AG09319 (cell line): ENCODE measurements at regions not wholly inside any gene's neighbourhood (a gene's known extent, or its start where the extent isn't known, plus 50 kb on each side); places are given as distances from the start of the nearest gene placed in this dataset.

ENCODE experiments used
- DNase-seq: peaks from one replicate; pipeline ENCODE4 v3.0.0-alpha.2; 2010; ENCODE audit warnings: low read depth; ENCODE audit errors: extremely low read depth
- CTCF ChIP-seq: IDR thresholded peaks from 2 replicates; pipeline ENCODE4 v1.5.1; 2011; ENCODE audit warnings: low read depth, mild to moderate bottlenecking, inconsistent platforms, low read length, moderate library complexity

DNA sequence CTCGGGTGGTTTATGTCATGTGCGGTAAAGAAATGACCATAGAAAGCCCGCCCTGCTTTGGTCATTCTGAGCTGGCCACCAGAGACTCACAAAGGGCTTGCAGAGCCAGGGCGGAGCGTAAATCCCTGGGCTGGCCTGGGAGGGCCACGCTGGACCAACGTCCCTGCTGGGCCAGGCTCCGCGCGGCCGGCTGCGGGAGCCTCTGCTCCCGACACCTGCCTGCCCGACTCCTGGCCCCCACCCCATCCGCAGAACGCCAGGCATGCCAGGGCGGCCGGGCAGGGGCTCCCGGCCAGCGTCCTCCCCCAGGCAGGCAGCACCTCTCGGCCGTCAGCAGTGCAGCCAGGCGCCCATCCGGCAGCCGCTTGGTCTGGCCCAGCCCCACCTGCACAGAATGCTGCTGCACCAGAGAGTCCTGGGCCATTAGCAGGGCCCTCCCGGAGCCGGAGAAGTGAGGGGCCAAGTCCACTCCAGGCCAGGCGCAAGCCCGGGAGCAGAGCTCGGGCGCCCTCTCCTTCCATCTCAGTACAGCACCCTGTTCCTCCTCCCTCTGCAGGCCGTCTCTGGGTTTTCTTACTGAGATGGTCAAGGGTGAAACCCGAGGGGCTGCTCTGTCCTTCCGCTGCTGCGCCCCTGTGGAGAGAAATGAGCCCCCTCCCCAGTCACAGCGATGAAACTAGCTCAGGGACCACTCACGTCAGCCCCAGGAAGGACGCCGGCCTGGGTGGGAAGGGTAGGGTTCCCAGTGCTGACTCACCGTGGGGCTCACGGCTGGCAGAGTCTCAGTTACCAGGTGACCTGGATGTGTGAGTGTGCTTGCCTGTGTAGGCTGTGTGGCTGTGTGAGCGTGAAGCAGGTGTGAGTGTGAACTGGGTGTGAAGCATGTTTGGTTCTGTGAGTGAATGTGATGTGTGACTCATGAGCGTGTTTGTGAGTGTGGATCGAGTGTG, 83.3 kb downstream of the PTGR3 start:
- DNase-seq: no peak
- no peak for TF ChIP-seq CTCF

DNA sequence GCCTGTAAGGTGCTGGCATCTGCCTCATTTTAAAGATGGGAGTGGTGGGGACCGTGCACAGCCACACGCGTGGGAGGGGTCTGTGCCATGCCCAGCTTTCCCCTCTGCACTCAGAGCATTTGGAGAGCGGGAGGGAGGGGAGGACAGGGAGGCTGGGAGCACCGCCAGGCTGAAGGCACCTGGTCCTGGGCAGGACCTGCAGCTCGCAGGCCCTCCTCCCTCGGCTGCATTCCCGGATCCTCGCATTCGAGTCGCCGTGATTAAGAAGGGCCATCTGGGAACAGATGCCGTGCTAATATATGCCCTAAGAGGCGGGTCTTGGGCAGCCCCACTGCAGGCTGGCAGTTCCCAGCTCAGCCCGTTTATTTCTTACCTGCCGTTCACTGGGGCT, 84.0 kb downstream of the PTGR3 start:
- no peak for TF ChIP-seq CTCF
- DNase-seq: no peak

DNA sequence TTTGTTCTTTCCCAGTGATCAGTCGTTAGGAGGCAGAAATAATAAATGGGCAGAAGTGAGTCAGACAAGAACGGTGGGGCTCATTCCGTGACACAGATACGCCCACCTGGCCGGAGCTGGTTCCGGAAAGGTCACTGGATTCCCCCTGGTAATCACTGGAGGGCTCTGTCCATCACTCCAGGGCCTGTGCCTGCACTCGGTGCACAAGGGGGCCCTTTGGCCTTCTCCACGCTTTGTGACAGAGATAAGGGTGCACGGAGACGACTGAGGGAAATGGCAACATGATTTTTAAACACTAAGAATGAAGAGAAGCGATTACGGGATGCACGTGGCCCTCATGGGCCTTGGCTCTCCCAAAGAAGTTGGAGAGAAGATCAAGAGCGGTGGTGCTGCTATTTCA, 84.4 kb downstream of the PTGR3 start:
- no peak for DNase-seq
- TF ChIP-seq CTCF: no peak

- no peak for TF ChIP-seq CTCF
- no peak for DNase-seq
Observed at GRCh38 chr18:75123113-75123512, 85.8 kb downstream of the PTGR3 start.

DNA sequence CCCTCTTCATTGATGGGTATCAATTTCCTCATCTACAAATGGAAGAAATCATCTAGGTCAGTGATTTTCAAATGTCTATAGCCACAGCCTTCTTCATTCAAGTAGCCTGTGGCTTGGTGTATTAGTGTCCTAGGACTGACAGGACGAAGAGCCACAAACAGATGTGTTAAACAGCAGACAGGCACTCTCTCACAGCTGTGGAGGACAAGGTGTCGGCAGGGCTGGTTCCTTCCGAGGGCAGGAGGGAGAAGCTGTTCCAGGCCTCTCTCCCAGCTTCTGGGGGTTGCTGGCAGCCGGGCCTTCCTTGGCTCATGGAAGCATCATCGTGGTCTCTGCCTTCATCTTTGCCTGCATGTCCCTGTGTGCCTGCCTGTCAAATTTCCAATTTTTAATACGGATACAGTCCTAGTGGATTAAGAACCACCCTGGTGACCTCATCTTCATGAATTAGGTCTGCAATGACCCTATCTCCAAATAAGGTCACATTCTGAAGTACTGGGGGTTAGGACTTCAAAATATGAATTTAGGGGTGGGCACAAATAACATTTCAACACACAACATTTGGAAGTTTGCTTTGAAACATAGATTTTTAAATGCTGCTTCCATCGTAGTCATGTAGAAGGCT, 86.5 kb downstream of the PTGR3 start:
- TF ChIP-seq CTCF: no peak
- DNase-seq: no peak

- DNase-seq: no peak
- no peak for TF ChIP-seq CTCF
Observed at GRCh38 chr18:75121266-75121665, 87.7 kb downstream of the PTGR3 start.

- no peak for DNase-seq
- no peak for TF ChIP-seq CTCF
Observed at GRCh38 chr18:75120521-75120920, 88.4 kb downstream of the PTGR3 start.
